ENCODE measurements at regions not wholly inside any gene's neighbourhood (a gene's known extent, or its start where the extent isn't known, plus 50 kb on each side); places are given as distances from the start of the nearest gene placed in this dataset.

DNA sequence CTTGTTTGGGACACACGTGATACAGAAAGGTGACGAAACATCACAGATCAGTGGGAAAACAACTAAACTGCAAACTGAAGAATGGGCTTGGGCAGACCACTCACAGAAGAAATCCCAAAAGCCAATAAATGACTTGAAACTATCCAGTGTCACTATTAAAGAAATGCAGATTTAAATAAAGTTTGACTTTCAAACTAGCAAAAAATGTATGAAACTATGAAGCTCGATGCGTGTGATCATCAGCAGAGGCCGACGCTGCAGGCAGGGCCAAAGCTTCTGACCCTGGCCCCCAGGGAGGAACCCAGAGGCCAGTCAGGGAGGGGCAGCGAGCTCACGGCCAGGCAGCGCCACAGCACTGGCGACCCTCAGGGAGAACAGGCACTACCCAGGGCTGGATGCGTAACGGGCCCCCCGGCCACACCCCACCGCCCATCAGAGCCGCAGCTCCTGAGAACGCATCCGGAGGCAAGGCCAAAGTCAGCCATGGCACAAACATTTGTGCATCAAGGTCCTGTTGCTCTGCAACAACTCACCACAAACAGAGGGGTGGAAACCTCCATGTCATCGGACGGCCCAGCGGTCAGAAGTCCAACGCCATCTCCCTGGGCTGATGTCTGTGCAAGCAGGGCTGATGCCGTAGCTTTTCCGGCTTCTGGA, 94.1 kb downstream of the YTHDF1 start:
- TF ChIP-seq, protein P1, sequence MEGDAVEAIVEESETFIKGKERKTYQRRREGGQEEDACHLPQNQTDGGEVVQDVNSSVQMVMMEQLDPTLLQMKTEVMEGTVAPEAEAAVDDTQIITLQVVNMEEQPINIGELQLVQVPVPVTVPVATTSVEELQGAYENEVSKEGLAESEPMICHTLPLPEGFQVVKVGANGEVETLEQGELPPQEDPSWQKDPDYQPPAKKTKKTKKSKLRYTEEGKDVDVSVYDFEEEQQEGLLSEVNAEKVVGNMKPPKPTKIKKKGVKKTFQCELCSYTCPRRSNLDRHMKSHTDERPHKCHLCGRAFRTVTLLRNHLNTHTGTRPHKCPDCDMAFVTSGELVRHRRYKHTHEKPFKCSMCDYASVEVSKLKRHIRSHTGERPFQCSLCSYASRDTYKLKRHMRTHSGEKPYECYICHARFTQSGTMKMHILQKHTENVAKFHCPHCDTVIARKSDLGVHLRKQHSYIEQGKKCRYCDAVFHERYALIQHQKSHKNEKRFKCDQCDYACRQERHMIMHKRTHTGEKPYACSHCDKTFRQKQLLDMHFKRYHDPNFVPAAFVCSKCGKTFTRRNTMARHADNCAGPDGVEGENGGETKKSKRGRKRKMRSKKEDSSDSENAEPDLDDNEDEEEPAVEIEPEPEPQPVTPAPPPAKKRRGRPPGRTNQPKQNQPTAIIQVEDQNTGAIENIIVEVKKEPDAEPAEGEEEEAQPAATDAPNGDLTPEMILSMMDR (IDR thresholded peaks at IDR 0.05), result no peak
- TF ChIP-seq, protein P2, sequence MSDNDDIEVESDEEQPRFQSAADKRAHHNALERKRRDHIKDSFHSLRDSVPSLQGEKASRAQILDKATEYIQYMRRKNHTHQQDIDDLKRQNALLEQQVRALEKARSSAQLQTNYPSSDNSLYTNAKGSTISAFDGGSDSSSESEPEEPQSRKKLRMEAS (IDR thresholded peaks at IDR 0.05; ENCODE audit: low read depth), result no peak
- no peak for TF ChIP-seq POLR2AphosphoS5 (IDR thresholded peaks at IDR 0.05; ENCODE audit: low read depth, low read length)
- TF ChIP-seq TAF1 (IDR thresholded peaks at IDR 0.05; ENCODE audit: borderline replicate concordance, low read depth, low read length), result no peak
- no peak for TF ChIP-seq RFX5 (IDR thresholded peaks at IDR 0.05; ENCODE audit: low read length)

Measured in SK-N-SH (cell line).